Nephron progenitor cell (in vitro differentiated cells): ENCODE measurements at regions not wholly inside any gene's neighbourhood (a gene's known extent, or its start where the extent isn't known, plus 50 kb on each side); places are given as distances from the start of the nearest gene placed in this dataset.

Experiments used
- DNase-seq: peaks from one replicate; pipeline ENCODE4 v3.0.0; 2021
- H3K27ac Mint-ChIP-seq: 2 replicates; pipeline ENCODE4 v1.8.0; 2021; ENCODE audit warnings: mild to moderate bottlenecking, moderate library complexity, mixed read lengths
- H3K27me3 Mint-ChIP-seq: 2 replicates; pipeline ENCODE4 v1.8.0; 2021; ENCODE audit warnings: mild to moderate bottlenecking, low read depth, mixed read lengths; ENCODE audit not compliant: poor library complexity
- H3K36me3 Mint-ChIP-seq: 2 replicates; pipeline ENCODE4 v1.8.0; 2021; ENCODE audit warnings: low read depth, mixed read lengths
- H3K4me1 Mint-ChIP-seq: 2 replicates; pipeline ENCODE4 v1.8.0; 2021; ENCODE audit warnings: mixed read lengths
- H3K4me3 Mint-ChIP-seq: 2 replicates; pipeline ENCODE4 v1.8.0; 2021; ENCODE audit warnings: mild to moderate bottlenecking, moderate library complexity, mixed read lengths
- H3K9me3 Mint-ChIP-seq: 2 replicates; pipeline ENCODE4 v1.8.0; 2021; ENCODE audit warnings: mild to moderate bottlenecking, moderate library complexity, mixed read lengths
- TF ChIP-seq, protein P1 (sequence below): fragments of 200-600 bp; sonication (generic); IDR thresholded peaks from 2 replicates; pipeline ENCODE4 v1.5.0; 2021; ENCODE audit warnings: antibody characterized with exemption

DNA sequence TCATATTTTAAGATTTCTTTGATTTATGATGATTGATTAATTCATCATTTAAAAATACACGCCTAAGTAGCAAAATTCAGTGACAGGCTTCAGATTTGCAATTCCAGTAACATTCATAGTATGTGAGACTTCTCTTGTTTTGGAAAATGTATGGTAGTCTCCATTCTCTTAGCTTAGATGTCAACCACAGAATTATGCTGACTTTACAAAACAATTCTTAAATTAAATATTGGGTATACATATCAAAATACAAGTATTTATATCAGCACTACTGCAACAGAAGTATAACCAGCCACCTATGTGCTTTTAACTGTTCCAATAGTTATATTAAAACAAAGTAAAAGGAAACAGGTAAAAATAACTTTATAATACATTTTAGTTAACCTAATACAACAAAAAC lies 1328.6 kb upstream of the ADGRL2 start:
- H3K4me3 Mint-ChIP-seq = no peak overlapping the region
- DNase-seq = no peak
- no peaks in the 10 kb centered on the region for H3K9me3 Mint-ChIP-seq
- H3K4me1 Mint-ChIP-seq = no peaks in the 10 kb centered on the region
- no peak overlapping the region for H3K27ac Mint-ChIP-seq
- no peaks in the 10 kb centered on the region for H3K27me3 Mint-ChIP-seq
- TF ChIP-seq, protein P1, sequence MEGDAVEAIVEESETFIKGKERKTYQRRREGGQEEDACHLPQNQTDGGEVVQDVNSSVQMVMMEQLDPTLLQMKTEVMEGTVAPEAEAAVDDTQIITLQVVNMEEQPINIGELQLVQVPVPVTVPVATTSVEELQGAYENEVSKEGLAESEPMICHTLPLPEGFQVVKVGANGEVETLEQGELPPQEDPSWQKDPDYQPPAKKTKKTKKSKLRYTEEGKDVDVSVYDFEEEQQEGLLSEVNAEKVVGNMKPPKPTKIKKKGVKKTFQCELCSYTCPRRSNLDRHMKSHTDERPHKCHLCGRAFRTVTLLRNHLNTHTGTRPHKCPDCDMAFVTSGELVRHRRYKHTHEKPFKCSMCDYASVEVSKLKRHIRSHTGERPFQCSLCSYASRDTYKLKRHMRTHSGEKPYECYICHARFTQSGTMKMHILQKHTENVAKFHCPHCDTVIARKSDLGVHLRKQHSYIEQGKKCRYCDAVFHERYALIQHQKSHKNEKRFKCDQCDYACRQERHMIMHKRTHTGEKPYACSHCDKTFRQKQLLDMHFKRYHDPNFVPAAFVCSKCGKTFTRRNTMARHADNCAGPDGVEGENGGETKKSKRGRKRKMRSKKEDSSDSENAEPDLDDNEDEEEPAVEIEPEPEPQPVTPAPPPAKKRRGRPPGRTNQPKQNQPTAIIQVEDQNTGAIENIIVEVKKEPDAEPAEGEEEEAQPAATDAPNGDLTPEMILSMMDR = no peak
- H3K36me3 Mint-ChIP-seq = no peaks in the 10 kb centered on the region

DNA sequence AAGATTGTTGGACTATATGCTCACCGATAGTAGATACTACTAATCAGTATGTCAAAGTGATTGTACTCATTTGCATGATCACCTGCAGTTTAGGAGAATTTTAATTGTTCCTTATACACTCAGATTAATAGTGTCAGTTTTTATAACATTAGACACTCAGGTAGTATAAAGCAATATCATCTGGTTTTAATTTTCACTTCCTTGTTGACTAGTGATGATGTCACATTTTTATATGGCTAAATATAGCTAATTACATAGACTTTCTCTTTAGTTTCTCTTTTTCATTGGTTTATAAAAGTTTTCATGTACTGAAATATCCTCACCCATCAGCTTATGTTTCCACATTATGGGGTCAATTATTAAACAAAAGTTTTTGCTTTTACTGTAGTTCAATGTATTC lies 1332.4 kb upstream of the ADGRL2 start:
- Mint-ChIP-seq H3K36me3 (no peaks in the 10 kb centered on the region), H3K4me3 (no peak overlapping the region), H3K27me3 (no peaks in the 10 kb centered on the region), H3K9me3 (no peaks in the 10 kb centered on the region), H3K4me1 (no peaks in the 10 kb centered on the region), H3K27ac (no peak overlapping the region)
- DNase-seq = no peak
- TF ChIP-seq, protein P1 = no peak

DNA sequence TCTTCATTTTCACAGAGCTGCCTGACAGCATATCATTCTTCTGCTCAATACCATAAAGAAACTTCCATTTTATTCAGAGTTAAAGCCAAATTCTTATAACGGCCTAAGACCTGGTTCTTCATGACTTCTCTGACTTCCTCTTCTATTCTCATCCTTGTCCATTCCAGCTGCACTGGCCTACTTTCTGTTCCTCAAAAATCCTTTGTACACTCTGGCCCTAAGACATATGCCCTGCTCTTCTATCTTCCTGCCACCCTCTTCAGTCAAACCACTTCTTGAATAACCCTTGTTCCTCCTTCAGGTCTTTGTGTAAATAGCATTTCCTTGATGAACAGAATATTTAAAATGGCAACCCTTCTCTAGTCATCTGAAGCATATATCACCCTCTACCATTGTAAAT lies 1338.7 kb upstream of the ADGRL2 start:
- Mint-ChIP-seq H3K9me3 (no peaks in the 10 kb centered on the region), H3K27me3 (no peaks in the 10 kb centered on the region), H3K4me3 (no peak overlapping the region), H3K4me1 (no peaks in the 10 kb centered on the region), H3K27ac (peak overlapping the region; percentile 1), H3K36me3 (no peaks in the 10 kb centered on the region)
- TF ChIP-seq, protein P1 = no peak
- DNase-seq = no peak

DNA sequence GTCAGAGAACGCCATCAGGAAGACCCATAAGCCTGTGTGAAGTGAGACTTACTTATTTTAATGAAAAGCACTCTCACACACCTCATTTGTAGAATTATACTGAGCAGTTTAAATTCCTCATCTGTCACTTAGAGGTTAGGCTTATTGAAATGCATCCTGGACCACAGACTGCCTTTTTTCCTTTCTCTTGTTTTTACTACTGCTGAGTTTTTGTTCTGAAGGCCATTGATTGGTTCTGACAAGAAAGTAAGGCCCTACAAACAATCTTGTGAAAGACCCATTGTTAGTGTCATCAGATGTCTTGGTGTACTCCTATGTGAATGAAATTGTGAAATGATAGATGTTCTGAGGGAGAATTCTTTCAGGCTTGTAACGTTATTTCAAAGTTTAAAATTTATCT lies 1343.3 kb upstream of the ADGRL2 start:
- H3K9me3 Mint-ChIP-seq = no peaks in the 10 kb centered on the region
- H3K27ac Mint-ChIP-seq = no peak overlapping the region
- H3K36me3 Mint-ChIP-seq = no peaks in the 10 kb centered on the region
- no peak overlapping the region for H3K4me3 Mint-ChIP-seq
- TF ChIP-seq, protein P1 = no peak
- H3K27me3 Mint-ChIP-seq = no peaks in the 10 kb centered on the region
- DNase-seq = no peak
- no peaks in the 10 kb centered on the region for H3K4me1 Mint-ChIP-seq

DNA sequence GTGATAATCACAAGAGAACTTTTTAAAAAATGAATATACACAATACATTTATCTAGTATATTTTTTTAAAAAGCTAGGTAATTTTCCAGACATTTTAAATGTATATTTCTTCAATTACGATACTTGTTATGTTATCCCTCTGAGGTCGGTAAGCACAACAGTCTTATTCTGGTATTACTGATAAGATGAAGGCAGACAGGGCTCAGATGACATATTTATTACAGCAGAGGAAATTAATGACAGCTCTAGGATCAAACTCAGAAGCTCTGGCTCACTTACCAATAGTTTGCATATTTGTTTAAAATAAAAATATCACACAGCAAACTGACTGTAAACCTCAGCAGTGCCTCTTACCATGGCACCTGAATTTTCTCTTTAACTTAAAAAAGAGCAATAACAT lies 1347.0 kb upstream of the ADGRL2 start:
- Mint-ChIP-seq H3K27ac (no peak overlapping the region), H3K9me3 (no peaks in the 10 kb centered on the region), H3K27me3 (no peaks in the 10 kb centered on the region), H3K4me1 (no peaks in the 10 kb centered on the region), H3K36me3 (no peaks in the 10 kb centered on the region), H3K4me3 (no peak overlapping the region)
- TF ChIP-seq, protein P1 = no peak
- no peak for DNase-seq

DNA sequence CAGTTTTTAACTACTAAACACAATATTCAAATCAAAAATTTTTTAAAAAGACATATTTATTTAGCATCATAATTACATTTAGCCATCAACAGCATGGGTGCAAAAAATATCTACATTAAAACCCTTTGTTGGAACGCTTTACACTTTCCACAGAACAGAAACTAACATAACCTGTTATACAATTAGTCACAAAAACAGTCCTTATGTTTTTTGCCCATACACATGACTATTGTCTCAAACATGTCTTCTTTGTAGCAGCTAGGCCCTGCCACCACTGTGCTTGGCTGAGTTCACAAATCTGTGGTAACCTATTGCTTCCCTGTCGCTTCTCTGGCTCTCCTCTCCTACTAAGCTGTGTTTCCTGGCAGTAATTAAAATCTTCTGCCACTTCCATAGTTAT lies 1350.0 kb upstream of the ADGRL2 start:
- Mint-ChIP-seq H3K36me3 (no peaks in the 10 kb centered on the region), H3K4me1 (no peaks in the 10 kb centered on the region), H3K27me3 (no peaks in the 10 kb centered on the region), H3K27ac (no peak overlapping the region), H3K4me3 (no peak overlapping the region), H3K9me3 (no peaks in the 10 kb centered on the region)
- TF ChIP-seq, protein P1 = no peak
- DNase-seq = no peak
